ENCODE measurements at regions not wholly inside any gene's neighbourhood (a gene's known extent, or its start where the extent isn't known, plus 50 kb on each side); places are given as distances from the start of the nearest gene placed in this dataset.
"Not testable (repeated sequence)": the region's sequence is repeated elsewhere in the genome, so short reads cannot be mapped to it uniquely, and the experiment has no call there.

DNA sequence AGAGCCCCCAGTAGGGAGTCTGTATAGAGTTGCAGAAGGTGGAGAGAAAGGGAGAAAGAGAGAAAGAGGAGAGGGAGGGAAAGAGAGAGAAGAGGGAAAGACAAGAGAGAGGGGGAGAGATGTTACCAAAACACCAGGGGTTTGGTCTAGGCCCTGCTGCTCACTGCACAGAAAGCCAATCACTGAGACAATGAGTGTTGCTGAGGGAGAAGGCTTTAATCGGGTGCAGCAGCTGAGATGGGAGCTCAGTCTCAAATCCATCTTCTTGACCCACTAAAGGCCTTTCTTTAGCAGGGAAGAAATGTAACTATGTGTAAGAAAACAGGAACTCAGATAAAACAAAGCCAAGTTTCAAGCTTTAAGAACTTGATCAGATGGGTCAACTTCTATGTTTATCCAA is 198.2 kb upstream of the FOXK1 start:
- H3K4me1 ChIP-seq (ENCODE audit: control insufficient read depth, low read length), result no peaks in the 10 kb centered on the region
- H3K9me3 ChIP-seq (ENCODE audit: control insufficient read depth, insufficient read depth, low read length), result peaks cover 4% of the 10 kb centered on the region; the same call in 1 of the 2 replicates
- no peak for TF ChIP-seq EZH2phosphoT487 (IDR thresholded peaks at IDR 0.05; ENCODE audit: borderline replicate concordance, low read length)
- no peaks in the 10 kb centered on the region for H3K79me2 ChIP-seq (ENCODE audit: control insufficient read depth, low read length)
- H3K36me3 ChIP-seq (ENCODE audit: control insufficient read depth, low read length), result no peaks in the 10 kb centered on the region
- H3K4me3 ChIP-seq (ENCODE audit: low read length), result no peak overlapping the region
- H3K4me2 ChIP-seq (ENCODE audit: low read length), result no peak overlapping the region
- H3K27me3 ChIP-seq (ENCODE audit: control insufficient read depth, low read length), result no peaks in the 10 kb centered on the region
- H4K20me1 ChIP-seq (ENCODE audit: control insufficient read depth, insufficient read depth, low read depth, low read length), result no peaks in the 10 kb centered on the region
- no peaks in the 10 kb centered on the region for H3K9me2 ChIP-seq (replicated peaks; ENCODE audit: control insufficient read depth, low read length)
- H3K27ac ChIP-seq (ENCODE audit: low read depth, low read length), result no peak overlapping the region
- no peaks in the 10 kb centered on the region for H3F3A ChIP-seq (ENCODE audit: control insufficient read depth, insufficient read depth)

- H3K9me3 ChIP-seq (ENCODE audit: control insufficient read depth, insufficient read depth, low read length), result peaks cover 7% of the 10 kb centered on the region; the same call in 1 of the 2 replicates
- H3K4me2 ChIP-seq (ENCODE audit: low read length), result no peak overlapping the region
- H3K79me2 ChIP-seq (ENCODE audit: control insufficient read depth, low read length), result no peaks in the 10 kb centered on the region
- no peaks in the 10 kb centered on the region for H3K9me2 ChIP-seq (replicated peaks; ENCODE audit: control insufficient read depth, low read length)
- no peak for TF ChIP-seq EZH2phosphoT487 (IDR thresholded peaks at IDR 0.05; ENCODE audit: borderline replicate concordance, low read length)
- TF ChIP-seq CTCF (IDR thresholded peaks at IDR 0.05; ENCODE audit: low read depth, low read length, poor library complexity, severe bottlenecking), result no peak
- H3K4me3 ChIP-seq (ENCODE audit: low read length), result no peak overlapping the region
- no peak overlapping the region for H3K27ac ChIP-seq (ENCODE audit: low read depth, low read length)
- no peaks in the 10 kb centered on the region for H3F3A ChIP-seq (ENCODE audit: control insufficient read depth, insufficient read depth)
- H3K36me3 ChIP-seq (ENCODE audit: control insufficient read depth, low read length), result no peaks in the 10 kb centered on the region
- no peaks in the 10 kb centered on the region for H4K20me1 ChIP-seq (ENCODE audit: control insufficient read depth, insufficient read depth, low read depth, low read length)
- H3K27me3 ChIP-seq (ENCODE audit: control insufficient read depth, low read length), result no peaks in the 10 kb centered on the region
- no peaks in the 10 kb centered on the region for H3K4me1 ChIP-seq (ENCODE audit: control insufficient read depth, low read length)
Measured at GRCh38 chr7:4484545-4484944, 197.6 kb upstream of the FOXK1 start.

DNA sequence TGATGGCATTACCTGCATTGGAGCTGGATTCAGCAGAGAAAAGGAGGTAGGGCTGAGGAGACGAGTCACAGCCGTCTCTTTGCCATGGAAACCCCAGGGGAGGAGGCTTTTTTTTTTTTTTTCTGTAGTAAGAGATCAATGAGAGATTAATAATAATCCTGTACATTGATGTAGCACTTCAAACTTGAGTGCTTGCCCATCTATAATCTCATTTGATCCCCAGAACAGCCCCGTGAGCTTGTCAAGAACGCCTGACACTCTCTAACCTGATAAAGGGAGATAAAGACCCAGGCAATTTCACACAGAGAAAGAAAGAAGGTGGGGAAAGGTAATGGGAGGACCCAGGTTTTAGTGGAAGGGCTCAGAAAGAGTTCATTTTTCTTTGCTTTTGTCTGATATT is 195.2 kb upstream of the FOXK1 start:
- Histone ChIP-seq H3K4me1 (ENCODE audit: control insufficient read depth, low read length) (no peaks in the 10 kb centered on the region), H3K79me2 (ENCODE audit: control insufficient read depth, low read length) (no peaks in the 10 kb centered on the region), H3F3A (ENCODE audit: control insufficient read depth, insufficient read depth) (no peaks in the 10 kb centered on the region), H3K27ac (ENCODE audit: low read depth, low read length) (no peak overlapping the region), H3K9me2 (replicated peaks; ENCODE audit: control insufficient read depth, low read length) (no peaks in the 10 kb centered on the region), H3K9me3 (ENCODE audit: control insufficient read depth, insufficient read depth, low read length) (peaks cover 7% of the 10 kb centered on the region; the same call in 1 of the 2 replicates), H3K36me3 (ENCODE audit: control insufficient read depth, low read length) (no peaks in the 10 kb centered on the region), H3K4me3 (ENCODE audit: low read length) (no peak overlapping the region), H3K27me3 (ENCODE audit: control insufficient read depth, low read length) (no peaks in the 10 kb centered on the region), H3K4me2 (ENCODE audit: low read length) (no peak overlapping the region), H4K20me1 (ENCODE audit: control insufficient read depth, insufficient read depth, low read depth, low read length) (no peaks in the 10 kb centered on the region)
- TF ChIP-seq CTCF (IDR thresholded peaks at IDR 0.05; ENCODE audit: low read depth, low read length, poor library complexity, severe bottlenecking) (no peak), EZH2phosphoT487 (IDR thresholded peaks at IDR 0.05; ENCODE audit: borderline replicate concordance, low read length) (no peak)

DNA sequence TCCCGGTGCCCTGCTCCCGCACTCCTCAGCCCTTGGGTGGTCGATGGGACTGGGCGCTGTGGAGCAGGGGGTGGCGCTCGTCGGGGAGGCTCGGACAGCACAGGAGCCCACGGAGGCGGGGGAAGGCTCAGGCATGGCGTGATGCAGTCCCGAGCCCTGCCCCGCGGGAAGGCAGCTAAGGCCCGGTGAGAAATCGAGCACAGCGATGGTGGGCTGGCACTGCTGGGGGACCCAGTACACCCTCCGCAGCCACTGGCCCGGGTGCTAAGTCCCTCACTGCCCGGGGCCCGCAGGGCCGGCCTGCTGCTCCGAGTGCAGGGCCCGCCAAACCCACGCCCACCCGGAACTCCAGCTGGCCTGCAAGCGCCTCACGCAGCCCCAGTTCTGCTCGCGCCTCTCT is 185.2 kb upstream of the FOXK1 start:
- H3K27me3 ChIP-seq (ENCODE audit: control insufficient read depth, low read length); H3K9me2 ChIP-seq (replicated peaks; ENCODE audit: control insufficient read depth, low read length): not testable (repeated sequence)

More for the DNA sequence above, 185.2 kb upstream of the FOXK1 start:
- H4K20me1 ChIP-seq (ENCODE audit: control insufficient read depth, insufficient read depth, low read depth, low read length); H3K4me2 ChIP-seq (ENCODE audit: low read length); H3K4me3 ChIP-seq (ENCODE audit: low read length); H3F3A ChIP-seq (ENCODE audit: control insufficient read depth, insufficient read depth); H3K79me2 ChIP-seq (ENCODE audit: control insufficient read depth, low read length); H3K27ac ChIP-seq (ENCODE audit: low read depth, low read length); H3K36me3 ChIP-seq (ENCODE audit: control insufficient read depth, low read length); H3K4me1 ChIP-seq (ENCODE audit: control insufficient read depth, low read length): not testable (repeated sequence)
- H3K9me3 ChIP-seq (ENCODE audit: control insufficient read depth, insufficient read depth, low read length), result peaks cover 16% of the 10 kb centered on the region; the same call in 1 of the 2 replicates

Data from DOHH2 (cell line).